PC-3 (cell line): ENCODE measurements at regions not wholly inside any gene's neighbourhood (a gene's known extent, or its start where the extent isn't known, plus 50 kb on each side); places are given as distances from the start of the nearest gene placed in this dataset.

Source experiments
- EZH2phosphoT487 ChIP-seq: fragments of 300-600 bp; sonication (generic); IDR thresholded peaks from 2 replicates; pipeline ENCODE4 v1.6.1; 2018; ENCODE audit warnings: mild to moderate bottlenecking, antibody characterized with exemption, low read length, borderline replicate concordance
- TF ChIP-seq, protein P1 (sequence below): fragments of 300-600 bp; sonication (generic); conservative IDR thresholded peaks from 2 replicates; pipeline ENCODE4 v1.5.1; 2017; ENCODE audit warnings: antibody characterized with exemption, low read depth, mild to moderate bottlenecking, low read length

DNA sequence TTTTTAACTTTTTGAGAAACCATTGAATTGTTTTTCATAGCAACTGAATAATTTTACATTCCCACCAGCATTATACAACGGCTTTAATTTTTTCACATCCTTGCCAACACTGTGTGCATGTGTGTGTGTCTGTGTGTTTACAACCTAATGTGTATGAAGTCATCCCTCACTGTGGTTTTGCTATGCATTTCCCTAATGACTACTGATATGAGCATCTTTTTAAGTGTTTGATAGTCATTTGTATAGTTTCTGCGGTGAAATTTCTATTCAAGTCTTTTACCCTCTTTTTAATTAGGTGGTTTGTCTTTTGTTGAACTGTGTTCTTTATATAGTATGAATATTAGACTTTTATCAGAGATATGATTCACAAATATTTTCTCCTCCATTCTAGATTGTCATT lies 263.1 kb upstream of the COX7C start:
- TF ChIP-seq, protein P1, sequence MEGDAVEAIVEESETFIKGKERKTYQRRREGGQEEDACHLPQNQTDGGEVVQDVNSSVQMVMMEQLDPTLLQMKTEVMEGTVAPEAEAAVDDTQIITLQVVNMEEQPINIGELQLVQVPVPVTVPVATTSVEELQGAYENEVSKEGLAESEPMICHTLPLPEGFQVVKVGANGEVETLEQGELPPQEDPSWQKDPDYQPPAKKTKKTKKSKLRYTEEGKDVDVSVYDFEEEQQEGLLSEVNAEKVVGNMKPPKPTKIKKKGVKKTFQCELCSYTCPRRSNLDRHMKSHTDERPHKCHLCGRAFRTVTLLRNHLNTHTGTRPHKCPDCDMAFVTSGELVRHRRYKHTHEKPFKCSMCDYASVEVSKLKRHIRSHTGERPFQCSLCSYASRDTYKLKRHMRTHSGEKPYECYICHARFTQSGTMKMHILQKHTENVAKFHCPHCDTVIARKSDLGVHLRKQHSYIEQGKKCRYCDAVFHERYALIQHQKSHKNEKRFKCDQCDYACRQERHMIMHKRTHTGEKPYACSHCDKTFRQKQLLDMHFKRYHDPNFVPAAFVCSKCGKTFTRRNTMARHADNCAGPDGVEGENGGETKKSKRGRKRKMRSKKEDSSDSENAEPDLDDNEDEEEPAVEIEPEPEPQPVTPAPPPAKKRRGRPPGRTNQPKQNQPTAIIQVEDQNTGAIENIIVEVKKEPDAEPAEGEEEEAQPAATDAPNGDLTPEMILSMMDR = no peak
- TF ChIP-seq EZH2phosphoT487 = no peak
